ENCODE measurements at regions not wholly inside any gene's neighbourhood (a gene's known extent, or its start where the extent isn't known, plus 50 kb on each side); places are given as distances from the start of the nearest gene placed in this dataset.

GRCh38 chr6:105907991-105908390 is 178.1 kb upstream of the PRDM1 start:
- TF ChIP-seq POLR2A (IDR thresholded peaks at IDR 0.05) (no peak), CTCF (IDR thresholded peaks at IDR 0.05) (no peak)

All from thyroid gland (tissue), 4 donors.